ENCODE measurements at regions not wholly inside any gene's neighbourhood (a gene's known extent, or its start where the extent isn't known, plus 50 kb on each side); places are given as distances from the start of the nearest gene placed in this dataset.
"Not testable (repeated sequence)": the region's sequence is repeated elsewhere in the genome, so short reads cannot be mapped to it uniquely, and the experiment has no call there.

GRCh38 chr2:52608030-52608429 is 1159.6 kb upstream of the CHAC2 start:
- no peak for TF ChIP-seq POLR2A (IDR thresholded peaks at IDR 0.05)
- TF ChIP-seq CTCF (IDR thresholded peaks at IDR 0.05), result no peak
- WGBS, 2 donors, result 83 to 93% methylated on average over 2 of the region's 2 CpGs
- DNase-seq (ENCODE audit: low spot score in 2 of 2), result no peak
- intact Hi-C loops (cut with DNase I; ENCODE audit: low total_unique reads), result no loop called here
- no peak overlapping the region for H3K4me3 ChIP-seq (ENCODE audit: low read depth, poor library complexity, severe bottlenecking)

- DNase-seq (ENCODE audit: low spot score in 2 of 2), result no peak
- intact Hi-C loops (cut with DNase I; ENCODE audit: low total_unique reads), result no loop called here
- TF ChIP-seq POLR2A (IDR thresholded peaks at IDR 0.05) (no peak), CTCF (IDR thresholded peaks at IDR 0.05) (no peak)
- no peak overlapping the region for H3K4me3 ChIP-seq (ENCODE audit: low read depth, poor library complexity, severe bottlenecking)
Observed at GRCh38 chr2:52597346-52597745, 1170.3 kb upstream of the CHAC2 start.

GRCh38 chr2:52594026-52594425 is 1173.6 kb upstream of the CHAC2 start:
- H3K4me3 ChIP-seq (ENCODE audit: low read depth, poor library complexity, severe bottlenecking), result no peak overlapping the region
- no peak for TF ChIP-seq POLR2A (IDR thresholded peaks at IDR 0.05)
- no peak for TF ChIP-seq CTCF (IDR thresholded peaks at IDR 0.05)
- intact Hi-C loops (cut with DNase I; ENCODE audit: low total_unique reads), result no loop called here
- WGBS, 2 donors, result 59 to 67% methylated on average over 2 of the region's 2 CpGs
- DNase-seq (ENCODE audit: low spot score in 2 of 2), result no peak

GRCh38 chr2:52584071-52584470 is 1183.5 kb upstream of the CHAC2 start:
- H3K4me3 ChIP-seq (ENCODE audit: low read depth, poor library complexity, severe bottlenecking); intact Hi-C loops (cut with DNase I; ENCODE audit: low total_unique reads); DNase-seq (ENCODE audit: low spot score in 2 of 2): not testable (repeated sequence)
- 92 to 94% methylated on average over 5 of the region's 5 CpGs for WGBS, 2 donors

GRCh38 chr2:52572469-52572894 is 1195.1 kb upstream of the CHAC2 start:
- no peak overlapping the region for H3K4me3 ChIP-seq (ENCODE audit: low read depth, poor library complexity, severe bottlenecking)
- WGBS, 2 donors, result 98 to 99% methylated on average over 39 to 41 of the region's 41 CpGs
- DNase-seq (ENCODE audit: low spot score in 2 of 2), result no peak
- intact Hi-C loops (cut with DNase I; ENCODE audit: low total_unique reads), result no loop called here
- TF ChIP-seq CTCF (IDR thresholded peaks at IDR 0.05) (no peak), POLR2A (IDR thresholded peaks at IDR 0.05) (no peak)

- WGBS, 2 donors, result 97% methylated on average over 63 to 64 of the region's 65 CpGs
- intact Hi-C loops (cut with DNase I; ENCODE audit: low total_unique reads), result no loop called here
- no peak for DNase-seq (ENCODE audit: low spot score in 2 of 2)
- TF ChIP-seq CTCF (IDR thresholded peaks at IDR 0.05) (no peak), POLR2A (IDR thresholded peaks at IDR 0.05) (no peak)
- H3K4me3 ChIP-seq (ENCODE audit: low read depth, poor library complexity, severe bottlenecking), result no peak overlapping the region
Observed at GRCh38 chr2:52571380-52572347, 1195.9 kb upstream of the CHAC2 start.

All from lower leg skin (tissue), 4 donors.